ENCODE measurements at regions not wholly inside any gene's neighbourhood (a gene's known extent, or its start where the extent isn't known, plus 50 kb on each side); places are given as distances from the start of the nearest gene placed in this dataset.
"Not testable (repeated sequence)": the region's sequence is repeated elsewhere in the genome, so short reads cannot be mapped to it uniquely, and the experiment has no call there.

DNA sequence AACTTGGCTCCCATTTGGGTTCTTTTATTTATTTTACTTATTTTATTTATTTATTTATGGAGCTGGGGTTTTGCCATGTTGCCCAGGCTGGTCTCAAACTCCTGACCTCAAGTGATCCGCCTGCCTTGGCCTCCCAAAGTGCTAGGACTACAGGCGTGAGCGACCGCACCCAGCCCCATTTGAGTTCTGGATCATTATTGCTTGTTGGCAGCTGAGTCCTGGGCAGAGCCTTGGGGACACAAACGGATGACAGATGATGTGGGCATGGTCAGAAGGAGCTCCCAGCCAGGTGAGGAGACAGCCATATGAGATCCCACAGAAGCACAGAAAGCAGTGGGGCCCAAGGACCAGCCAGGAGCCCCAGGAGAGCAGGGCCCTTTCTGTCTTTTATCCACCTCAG lies 254.0 kb downstream of the MATN1 start:
- Histone ChIP-seq H3K9me3 (ENCODE audit: control insufficient read depth, low read length) (no peaks in the 10 kb centered on the region), H3K27ac (ENCODE audit: low read depth, low read length, severe bottlenecking) (no peak overlapping the region), H3K4me3 (ENCODE audit: extremely low read depth, insufficient read depth, low read length, poor library complexity, severe bottlenecking) (no peak overlapping the region), H3K4me1 (ENCODE audit: control insufficient read depth, insufficient read depth, low read length, poor library complexity, severe bottlenecking) (no peaks in the 10 kb centered on the region), H3K36me3 (ENCODE audit: control insufficient read depth, insufficient read depth, low read length) (no peaks in the 10 kb centered on the region)
- WGBS, 2 experiments (ENCODE audit: insufficient coverage in 2 of 2), result 59 to 63% methylated on average over 4 to 5 of the region's 5 CpGs

DNA sequence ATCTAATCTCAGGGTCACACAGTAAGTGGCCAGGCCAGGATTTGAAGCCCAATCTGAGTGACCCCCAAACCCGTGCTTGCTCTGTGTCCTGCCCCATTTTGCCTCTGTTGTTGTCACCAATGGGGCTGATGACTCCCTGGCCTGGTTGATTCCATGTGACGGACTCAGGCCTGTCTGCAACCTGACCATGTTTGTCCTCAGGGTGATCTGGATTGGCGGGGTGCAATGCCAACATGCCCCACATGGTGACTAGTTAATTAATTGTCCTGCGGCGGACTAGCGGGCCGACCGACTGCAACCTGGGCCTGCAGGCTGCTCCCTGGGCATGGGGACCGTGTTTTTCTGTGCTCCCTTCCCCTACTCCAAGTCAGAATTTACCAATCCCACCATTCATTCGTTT lies 256.3 kb downstream of the MATN1 start:
- no peaks in the 10 kb centered on the region for H3K9me3 ChIP-seq (ENCODE audit: control insufficient read depth, low read length)
- WGBS, 2 experiments (ENCODE audit: insufficient coverage in 2 of 2), result 89 to 90% methylated on average over 8 to 9 of the region's 10 CpGs
- no peak overlapping the region for H3K4me3 ChIP-seq (ENCODE audit: extremely low read depth, insufficient read depth, low read length, poor library complexity, severe bottlenecking)

GRCh38 chr1:30466610-30467009 lies 256.8 kb downstream of the MATN1 start:
- Histone ChIP-seq H3K27ac (ENCODE audit: low read depth, low read length, severe bottlenecking) (no peak overlapping the region), H3K9me3 (ENCODE audit: control insufficient read depth, low read length) (no peaks in the 10 kb centered on the region), H3K36me3 (ENCODE audit: control insufficient read depth, insufficient read depth, low read length) (no peaks in the 10 kb centered on the region), H3K4me1 (ENCODE audit: control insufficient read depth, insufficient read depth, low read length, poor library complexity, severe bottlenecking) (no peaks in the 10 kb centered on the region), H3K4me3 (ENCODE audit: extremely low read depth, insufficient read depth, low read length, poor library complexity, severe bottlenecking) (no peak overlapping the region)
- WGBS, 2 experiments (ENCODE audit: insufficient coverage in 2 of 2), result 75 to 80% methylated on average over 3 of the region's 3 CpGs

More for the DNA sequence above, 256.3 kb downstream of the MATN1 start:
- no peaks in the 10 kb centered on the region for H3K36me3 ChIP-seq (ENCODE audit: control insufficient read depth, insufficient read depth, low read length)
- H3K4me1 ChIP-seq (ENCODE audit: control insufficient read depth, insufficient read depth, low read length, poor library complexity, severe bottlenecking), result no peaks in the 10 kb centered on the region
- H3K27ac ChIP-seq (ENCODE audit: low read depth, low read length, severe bottlenecking), result no peak overlapping the region

DNA sequence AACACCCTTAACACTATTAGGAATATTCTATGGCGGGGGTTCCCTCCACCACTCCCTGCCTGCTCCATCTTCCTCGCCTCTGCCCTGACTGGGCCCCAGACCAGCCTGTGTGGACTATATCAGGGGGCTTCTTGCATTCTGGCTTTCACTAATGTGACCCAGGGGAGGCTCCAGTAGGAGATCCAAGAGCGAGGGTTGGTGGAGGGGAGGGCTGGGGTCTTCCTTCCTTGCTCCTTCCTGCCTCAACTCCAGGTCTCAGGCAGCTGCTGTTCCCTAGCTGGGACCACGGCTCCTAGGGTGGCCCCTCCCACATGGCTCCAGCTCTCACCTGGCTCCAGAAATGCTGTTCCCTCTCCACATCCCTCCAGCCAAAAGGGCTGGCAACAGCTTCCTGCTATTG lies 257.4 kb downstream of the MATN1 start:
- Histone ChIP-seq H3K9me3 (ENCODE audit: control insufficient read depth, low read length) (no peaks in the 10 kb centered on the region), H3K4me1 (ENCODE audit: control insufficient read depth, insufficient read depth, low read length, poor library complexity, severe bottlenecking) (no peaks in the 10 kb centered on the region), H3K4me3 (ENCODE audit: extremely low read depth, insufficient read depth, low read length, poor library complexity, severe bottlenecking) (no peak overlapping the region), H3K36me3 (ENCODE audit: control insufficient read depth, insufficient read depth, low read length) (no peaks in the 10 kb centered on the region), H3K27ac (ENCODE audit: low read depth, low read length, severe bottlenecking) (no peak overlapping the region)
- 81 to 93% methylated on average over 4 of the region's 4 CpGs for WGBS, 2 experiments (ENCODE audit: insufficient coverage in 2 of 2)

DNA sequence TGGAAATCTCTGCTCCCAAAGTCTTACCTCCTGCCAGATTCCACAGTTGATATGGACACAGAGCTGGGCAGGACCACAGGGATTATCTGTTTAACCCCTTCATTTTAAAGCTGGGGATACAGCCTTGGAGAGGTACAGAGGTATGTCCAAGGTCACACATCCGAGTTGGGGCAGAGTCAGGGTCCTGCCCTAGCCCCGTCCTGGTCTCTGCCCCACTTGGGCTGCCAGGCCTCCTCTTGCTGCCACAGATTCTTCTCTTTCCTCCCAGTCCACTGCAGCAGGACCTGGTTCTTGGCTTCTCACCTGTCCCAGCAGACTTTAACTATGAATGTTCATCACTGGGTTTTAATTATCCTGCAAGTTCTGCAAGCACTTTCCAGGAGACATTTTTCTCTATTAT lies 258.3 kb downstream of the MATN1 start:
- no peaks in the 10 kb centered on the region for H3K4me1 ChIP-seq (ENCODE audit: control insufficient read depth, insufficient read depth, low read length, poor library complexity, severe bottlenecking)
- no peak overlapping the region for H3K4me3 ChIP-seq (ENCODE audit: extremely low read depth, insufficient read depth, low read length, poor library complexity, severe bottlenecking)
- no peaks in the 10 kb centered on the region for H3K36me3 ChIP-seq (ENCODE audit: control insufficient read depth, insufficient read depth, low read length)
- WGBS, 2 experiments (ENCODE audit: insufficient coverage in 2 of 2), result 84 to 95% methylated on average over 2 of the region's 2 CpGs
- H3K9me3 ChIP-seq (ENCODE audit: control insufficient read depth, low read length), result no peaks in the 10 kb centered on the region
- no peak overlapping the region for H3K27ac ChIP-seq (ENCODE audit: low read depth, low read length, severe bottlenecking)

GRCh38 chr1:30464187-30464617 lies 259.2 kb downstream of the MATN1 start:
- no peaks in the 10 kb centered on the region for H3K4me1 ChIP-seq (ENCODE audit: control insufficient read depth, insufficient read depth, low read length, poor library complexity, severe bottlenecking)
- H3K4me3 ChIP-seq (ENCODE audit: extremely low read depth, insufficient read depth, low read length, poor library complexity, severe bottlenecking), result no peak overlapping the region
- no peaks in the 10 kb centered on the region for H3K9me3 ChIP-seq (ENCODE audit: control insufficient read depth, low read length)
- WGBS, 2 experiments (ENCODE audit: insufficient coverage in 2 of 2), result 95 to 97% methylated on average over 1 of the region's 1 CpG
- H3K27ac ChIP-seq (ENCODE audit: low read depth, low read length, severe bottlenecking), result no peak overlapping the region
- no peaks in the 10 kb centered on the region for H3K36me3 ChIP-seq (ENCODE audit: control insufficient read depth, insufficient read depth, low read length)

- no peak overlapping the region for H3K27ac ChIP-seq (ENCODE audit: low read depth, low read length, severe bottlenecking)
- no peaks in the 10 kb centered on the region for H3K4me1 ChIP-seq (ENCODE audit: control insufficient read depth, insufficient read depth, low read length, poor library complexity, severe bottlenecking)
- 88 to 90% methylated on average over 10 of the region's 10 CpGs for WGBS, 2 experiments (ENCODE audit: insufficient coverage in 2 of 2)
- H3K36me3 ChIP-seq (ENCODE audit: control insufficient read depth, insufficient read depth, low read length), result no peaks in the 10 kb centered on the region
- H3K9me3 ChIP-seq (ENCODE audit: control insufficient read depth, low read length), result no peaks in the 10 kb centered on the region
- no peak overlapping the region for H3K4me3 ChIP-seq (ENCODE audit: extremely low read depth, insufficient read depth, low read length, poor library complexity, severe bottlenecking)
These were observed 260.5 kb downstream of the MATN1 start for GRCh38 chr1:30462826-30463425.

- Histone ChIP-seq H3K4me1 (ENCODE audit: control insufficient read depth, insufficient read depth, low read length, poor library complexity, severe bottlenecking) (no peaks in the 10 kb centered on the region), H3K4me3 (ENCODE audit: extremely low read depth, insufficient read depth, low read length, poor library complexity, severe bottlenecking) (no peak overlapping the region), H3K36me3 (ENCODE audit: control insufficient read depth, insufficient read depth, low read length) (no peaks in the 10 kb centered on the region), H3K9me3 (ENCODE audit: control insufficient read depth, low read length) (no peaks in the 10 kb centered on the region), H3K27ac (ENCODE audit: low read depth, low read length, severe bottlenecking) (no peak overlapping the region)
- 73 to 79% methylated on average over 2 to 4 of the region's 4 CpGs for WGBS, 2 experiments (ENCODE audit: insufficient coverage in 2 of 2)
These were observed 261.2 kb downstream of the MATN1 start for GRCh38 chr1:30462166-30462565.

GRCh38 chr1:30461640-30462039 lies 261.7 kb downstream of the MATN1 start:
- H3K4me3 ChIP-seq (ENCODE audit: extremely low read depth, insufficient read depth, low read length, poor library complexity, severe bottlenecking), result no peak overlapping the region
- H3K36me3 ChIP-seq (ENCODE audit: control insufficient read depth, insufficient read depth, low read length), result no peaks in the 10 kb centered on the region
- H3K9me3 ChIP-seq (ENCODE audit: control insufficient read depth, low read length), result no peaks in the 10 kb centered on the region
- H3K27ac ChIP-seq (ENCODE audit: low read depth, low read length, severe bottlenecking), result no peak overlapping the region
- H3K4me1 ChIP-seq (ENCODE audit: control insufficient read depth, insufficient read depth, low read length, poor library complexity, severe bottlenecking), result no peaks in the 10 kb centered on the region

DNA sequence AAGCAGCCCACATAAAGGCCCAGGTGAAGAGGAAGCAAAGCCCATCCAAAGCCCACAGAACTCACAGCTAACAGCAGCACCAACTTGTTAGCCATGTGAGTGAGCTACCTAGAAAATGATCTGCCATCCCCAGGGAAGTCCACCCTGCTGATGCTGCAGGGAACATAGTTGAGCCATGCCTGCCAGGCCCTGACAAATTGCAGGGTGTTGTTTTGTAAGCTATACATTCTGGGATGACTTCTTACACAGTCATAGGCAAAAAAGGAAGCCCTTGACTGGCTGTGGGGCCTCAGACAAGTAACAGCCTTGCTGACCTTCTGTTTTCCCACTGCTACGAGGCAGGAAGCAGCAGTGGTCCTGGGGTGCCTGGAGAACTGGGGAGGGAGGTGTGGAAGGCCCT lies 262.7 kb downstream of the MATN1 start:
- Histone ChIP-seq H3K36me3 (ENCODE audit: control insufficient read depth, insufficient read depth, low read length) (no peaks in the 10 kb centered on the region), H3K27ac (ENCODE audit: low read depth, low read length, severe bottlenecking) (no peak overlapping the region), H3K9me3 (ENCODE audit: control insufficient read depth, low read length) (no peaks in the 10 kb centered on the region), H3K4me1 (ENCODE audit: control insufficient read depth, insufficient read depth, low read length, poor library complexity, severe bottlenecking) (no peaks in the 10 kb centered on the region), H3K4me3 (ENCODE audit: extremely low read depth, insufficient read depth, low read length, poor library complexity, severe bottlenecking) (no peak overlapping the region)
- WGBS, 2 experiments (ENCODE audit: insufficient coverage in 2 of 2), result 64 to 80% methylated on average over 1 of the region's 1 CpG

- H3K4me3 ChIP-seq (ENCODE audit: extremely low read depth, insufficient read depth, low read length, poor library complexity, severe bottlenecking); H3K27ac ChIP-seq (ENCODE audit: low read depth, low read length, severe bottlenecking); H3K9me3 ChIP-seq (ENCODE audit: control insufficient read depth, low read length); H3K4me1 ChIP-seq (ENCODE audit: control insufficient read depth, insufficient read depth, low read length, poor library complexity, severe bottlenecking); H3K36me3 ChIP-seq (ENCODE audit: control insufficient read depth, insufficient read depth, low read length): not testable (repeated sequence)
- 90 to 92% methylated on average over 12 to 13 of the region's 13 CpGs for WGBS, 2 experiments (ENCODE audit: insufficient coverage in 2 of 2)
These were observed 264.5 kb downstream of the MATN1 start for GRCh38 chr1:30458730-30459485.

Measured in mesodermal cell (in vitro differentiated cells).